HCT116 (cell line): ENCODE measurements at regions not wholly inside any gene's neighbourhood (a gene's known extent, or its start where the extent isn't known, plus 50 kb on each side); places are given as distances from the start of the nearest gene placed in this dataset.

Source experiments
- ATAC-seq: fragments of 200-7000 bp; cut with Tn5 transposase; 2 replicates; pipeline ENCODE4 v1.9.1; 2020; ENCODE audit warnings: mild to moderate bottlenecking, moderate library complexity
- BruUV-seq: library from RNA; stranded (reverse); fragments of 400-500 nt; replicated peaks from 2 replicates; lab custom pipeline; 2021; lab: Mats Ljungman, UMichigan
- CTCF ChIA-PET: fragments of 300-600 bp; sonication (Branson Sonifier 250); formaldehyde crosslinking; loops from one replicate; lab custom pipeline; 2021; ENCODE audit warnings: antibody characterized with exemption; lab: Charles Lee
- POLR2A ChIA-PET: fragments of 300-600, 350-600 bp; sonication (Branson Sonifier 250); formaldehyde crosslinking; loops from one replicate; lab custom pipeline; 2021; ENCODE audit warnings: antibody characterized with exemption; lab: Charles Lee
- RAD21 ChIA-PET, 2 experiments: fragments of 300-600 bp; sonication (Branson Sonifier 250); formaldehyde crosslinking; loops; one replicate each; lab custom pipeline; 2023; ENCODE audit warnings: low total read pairs in 2 of 2; ENCODE audit not compliant: uncharacterized antibody in 2 of 2, unreplicated experiment in 2 of 2, low non-redundant PET in 1 of 2; lab: Charles Lee
- DNase-seq: peaks from one replicate; pipeline ENCODE4 v3.0.0-alpha.2; 2010; ENCODE audit warnings: low read depth, low spot score
- H2AFZ ChIP-seq: fragments of 200-600 bp; shearing (Covaris generic), sonication (generic); 2 replicates; pipeline ENCODE4 v1.6.1; 2017; ENCODE audit warnings: low read depth, mixed run types, mixed read lengths, antibody characterized with exemption, low read length; ENCODE audit not compliant: poor library complexity, severe bottlenecking
- H3K27ac ChIP-seq: 2 replicates; pipeline ENCODE4 v1.5.1; 2012; ENCODE audit warnings: low read depth, low read length
- H3K27me3 ChIP-seq: fragments of 200-600 bp; sonication (generic); 2 replicates; pipeline ENCODE4 v1.6.1; 2016; ENCODE audit warnings: mixed run types, low read length, mixed read lengths; ENCODE audit not compliant: insufficient read depth
- H3K36me3 ChIP-seq, 2 experiments: fragments of 200-500 bp in 1 of 2; fragments of 200-600 bp in 1 of 2; sonication (Bioruptor generic) in 1 of 2; sonication (generic) in 1 of 2; 2 replicates each; pipeline versions ENCODE4 v1.5.1 to v1.6.1; 2014 to 2016; ENCODE audit warnings: low read length in 2 of 2, inconsistent platforms in 1 of 2, mixed read lengths in 1 of 2, mixed run types in 1 of 2; ENCODE audit not compliant: insufficient read depth in 2 of 2, control insufficient read depth in 1 of 2
- H3K4me1 ChIP-seq, 2 experiments: fragments of 200-600 bp in 1 of 2; sonication (generic) in 1 of 2; 2 replicates each; pipeline versions ENCODE4 v1.5.1 to v1.6.1; 2012 to 2017; ENCODE audit warnings: low read length in 2 of 2, inconsistent platforms in 1 of 2, mild to moderate bottlenecking in 1 of 2, mixed read lengths in 1 of 2, mixed run types in 1 of 2, moderate library complexity in 1 of 2; ENCODE audit not compliant: insufficient read depth in 2 of 2, control insufficient read depth in 1 of 2
- H3K4me2 ChIP-seq: fragments of 200-600 bp; sonication (generic); 2 replicates; pipeline ENCODE4 v1.6.1; 2017; ENCODE audit warnings: mixed run types, low read length, mixed read lengths
- H3K4me3 ChIP-seq, 2 experiments: fragments of 200-600 bp in 1 of 2; sonication (generic) in 1 of 2; replicated peaks in 1 of 2; 2 replicates each; pipeline ENCODE4 v1.5.1; 2011 to 2016; ENCODE audit warnings: low read length in 2 of 2, control low read depth in 1 of 2, low read depth in 1 of 2, mild to moderate bottlenecking in 1 of 2, mixed read lengths in 1 of 2, mixed run types in 1 of 2
- H3K79me2 ChIP-seq: fragments of 200-600 bp; sonication (generic); 2 replicates; pipeline ENCODE4 v1.6.1; 2017; ENCODE audit warnings: mild to moderate bottlenecking, mixed run types, low read length, moderate library complexity, mixed read lengths; ENCODE audit not compliant: insufficient read depth
- H3K9ac ChIP-seq: fragments of 200-600 bp; sonication (generic); 2 replicates; pipeline ENCODE4 v1.6.1; 2016; ENCODE audit warnings: low read length, mixed read lengths
- H3K9me2 ChIP-seq: fragments of 200-600 bp; sonication (generic), shearing (Covaris generic); 2 replicates; pipeline ENCODE4 v1.6.1; 2017; ENCODE audit warnings: mixed run types, mild to moderate bottlenecking, moderate library complexity; ENCODE audit not compliant: insufficient read depth
- H3K9me3 ChIP-seq, 2 experiments: fragments of 200-500 bp in 1 of 2; fragments of 200-600 bp in 1 of 2; sonication (Bioruptor generic) in 1 of 2; sonication (generic) in 1 of 2; 2 replicates each; pipeline ENCODE4 v1.6.1; 2014 to 2017; ENCODE audit warnings: low read length in 2 of 2, mixed read lengths in 2 of 2, inconsistent platforms in 1 of 2, low read depth in 1 of 2, mild to moderate bottlenecking in 1 of 2, mixed run types in 1 of 2, moderate library complexity in 1 of 2; ENCODE audit not compliant: control insufficient read depth in 1 of 2, insufficient read depth in 1 of 2
- H4K20me1 ChIP-seq: fragments of 200-600 bp; sonication (generic), shearing (Covaris generic); 2 replicates; pipeline ENCODE4 v1.6.1; 2017; ENCODE audit warnings: mixed run types, mild to moderate bottlenecking, moderate library complexity; ENCODE audit not compliant: insufficient read depth
- CBX3 ChIP-seq: IDR thresholded peaks from 2 replicates; pipeline ENCODE4 v1.6.1; 2012; ENCODE audit warnings: low read depth
- EGR1 ChIP-seq: IDR thresholded peaks from 2 replicates; pipeline ENCODE4 v1.6.1; 2012; ENCODE audit warnings: low read depth
- ELF1 ChIP-seq: IDR thresholded peaks from 2 replicates; pipeline ENCODE4 v1.6.1; 2012; ENCODE audit warnings: low read depth, borderline replicate concordance
- EZH2 ChIP-seq: fragments of 200-600 bp; sonication (generic); IDR thresholded peaks from 2 replicates; pipeline ENCODE4 v1.6.1; 2017; ENCODE audit warnings: antibody characterized with exemption, mixed run types
- EZH2phosphoT487 ChIP-seq: fragments of 200-600 bp; IDR thresholded peaks from 2 replicates; pipeline ENCODE4 v1.6.1; 2018; ENCODE audit warnings: antibody characterized with exemption, borderline replicate concordance
- FOSL1 ChIP-seq: IDR thresholded peaks from 2 replicates; pipeline ENCODE4 v1.6.1; 2012; ENCODE audit warnings: low read depth
- JUND ChIP-seq: IDR thresholded peaks from 2 replicates; pipeline ENCODE4 v1.6.1; 2012
- POLR2A ChIP-seq: IDR thresholded peaks from 2 replicates; pipeline ENCODE4 v1.7.0; 2011; ENCODE audit warnings: borderline replicate concordance; ENCODE audit not compliant: insufficient read depth, insufficient read length; ENCODE audit errors: extremely low read depth
- RAD21 ChIP-seq: IDR thresholded peaks from 2 replicates; pipeline ENCODE4 v1.6.1; 2012; ENCODE audit warnings: low read depth, mild to moderate bottlenecking
- SIN3A ChIP-seq: IDR thresholded peaks from 2 replicates; pipeline ENCODE4 v1.6.1; 2012; ENCODE audit warnings: low read depth
- SP1 ChIP-seq: IDR thresholded peaks from 2 replicates; pipeline ENCODE4 v1.6.1; 2012; ENCODE audit warnings: low read depth
- SRF ChIP-seq: IDR thresholded peaks from 2 replicates; pipeline ENCODE4 v1.6.1; 2012; ENCODE audit warnings: low read depth
- TCF7L2 ChIP-seq: IDR thresholded peaks from 2 replicates; pipeline ENCODE4 v1.7.0; 2011; ENCODE audit warnings: borderline replicate concordance, inconsistent platforms; ENCODE audit not compliant: insufficient read depth, insufficient read length; ENCODE audit errors: extremely low read depth
- YY1 ChIP-seq: IDR thresholded peaks from 2 replicates; pipeline ENCODE4 v1.6.1; 2011; ENCODE audit warnings: low read length, low read depth, moderate library complexity, mild to moderate bottlenecking; ENCODE audit not compliant: insufficient replicate concordance; ENCODE audit errors: extremely low read depth
- ZFX ChIP-seq: fragments of 450-650 bp; IDR thresholded peaks from 2 replicates; pipeline ENCODE4 v1.6.1; 2017
- ZNF274 ChIP-seq: fragments of 200-500 bp; sonication (Bioruptor generic); IDR thresholded peaks from 2 replicates; pipeline ENCODE4 v1.6.1; 2014; ENCODE audit warnings: mild to moderate bottlenecking, low read depth, low read length, inconsistent platforms
- intact Hi-C: fragments of 100-400 bp; cut with micrococcal nuclease; formaldehyde crosslinking; loops from 2 replicates; pipeline ENCODE4 v1.10.0; 2022
- TF ChIP-seq, protein P1 (sequence below): IDR thresholded peaks from 2 replicates; pipeline ENCODE4 v1.6.1; 2011; ENCODE audit warnings: mild to moderate bottlenecking, low read length, moderate library complexity; ENCODE audit not compliant: insufficient replicate concordance; ENCODE audit errors: extremely low read depth
- TF ChIP-seq, protein P2 (sequence below), 3 experiments: fragments of 200-600 bp in 1 of 3; sonication (generic) in 1 of 3; IDR thresholded peaks in 2 of 3; conservative IDR thresholded peaks in 1 of 3; 2 replicates each; pipeline ENCODE4 v1.5.1; 2012 to 2017; ENCODE audit warnings: low read depth in 2 of 3, low read length in 2 of 3, antibody characterized with exemption in 1 of 3, borderline replicate concordance in 1 of 3, control low read depth in 1 of 3, mild to moderate bottlenecking in 1 of 3, mixed read lengths in 1 of 3, mixed run types in 1 of 3, moderate library complexity in 1 of 3; ENCODE audit not compliant: insufficient read depth in 1 of 3
- TF ChIP-seq, protein P3 (sequence below): IDR thresholded peaks from 2 replicates; pipeline ENCODE4 v1.6.1; 2012; ENCODE audit warnings: low read depth
- TF ChIP-seq, protein P4 (sequence below): IDR thresholded peaks from 2 replicates; pipeline ENCODE4 v1.6.1; 2012

DNA sequence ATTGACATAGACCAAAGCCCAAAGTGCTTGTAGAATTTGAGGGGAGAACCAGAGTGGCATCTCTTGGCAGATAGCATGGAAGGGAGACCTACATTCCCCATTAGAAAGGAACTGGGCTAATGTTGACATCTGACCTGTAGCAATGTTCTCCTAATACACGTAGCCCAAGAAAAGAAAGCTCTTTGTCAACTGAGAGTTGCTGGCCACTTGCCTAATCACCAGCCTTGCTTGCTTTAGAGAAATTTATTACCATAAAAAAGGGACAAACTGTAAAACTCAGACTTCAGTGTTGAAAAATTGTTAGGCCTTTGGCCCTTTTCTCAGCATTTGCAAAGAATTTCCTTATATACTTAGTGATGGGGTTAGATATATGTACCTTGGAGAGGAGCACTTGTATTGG, 777.5 kb downstream of the MAFB start:
- Histone ChIP-seq H3K36me3 (no peaks in the 10 kb centered on the region), H3K27ac (no peak overlapping the region), H3K79me2 (no peaks in the 10 kb centered on the region), H3K9me3 (peaks cover 0 to 11% of the 10 kb centered on the region in 2 experiments; a peak in 2 of 4 replicates), H2AFZ (no peak overlapping the region), H3K4me1 (no peaks in the 10 kb centered on the region), H3K27me3 (no peaks in the 10 kb centered on the region), H3K9me2 (no peaks in the 10 kb centered on the region), H3K9ac (no peak overlapping the region), H3K4me3 (no peak overlapping the region), H4K20me1 (no peaks in the 10 kb centered on the region), H3K4me2 (no peak overlapping the region)
- ChIA-PET RAD21 (no interaction called here), POLR2A (no interaction called here), CTCF (no interaction called here)
- intact Hi-C loops = no loop called here
- DNase-seq = no peak
- no TSS peak for BruUV-seq
- no peak for TF ChIP-seq ZFX
- TF ChIP-seq, protein P1, sequence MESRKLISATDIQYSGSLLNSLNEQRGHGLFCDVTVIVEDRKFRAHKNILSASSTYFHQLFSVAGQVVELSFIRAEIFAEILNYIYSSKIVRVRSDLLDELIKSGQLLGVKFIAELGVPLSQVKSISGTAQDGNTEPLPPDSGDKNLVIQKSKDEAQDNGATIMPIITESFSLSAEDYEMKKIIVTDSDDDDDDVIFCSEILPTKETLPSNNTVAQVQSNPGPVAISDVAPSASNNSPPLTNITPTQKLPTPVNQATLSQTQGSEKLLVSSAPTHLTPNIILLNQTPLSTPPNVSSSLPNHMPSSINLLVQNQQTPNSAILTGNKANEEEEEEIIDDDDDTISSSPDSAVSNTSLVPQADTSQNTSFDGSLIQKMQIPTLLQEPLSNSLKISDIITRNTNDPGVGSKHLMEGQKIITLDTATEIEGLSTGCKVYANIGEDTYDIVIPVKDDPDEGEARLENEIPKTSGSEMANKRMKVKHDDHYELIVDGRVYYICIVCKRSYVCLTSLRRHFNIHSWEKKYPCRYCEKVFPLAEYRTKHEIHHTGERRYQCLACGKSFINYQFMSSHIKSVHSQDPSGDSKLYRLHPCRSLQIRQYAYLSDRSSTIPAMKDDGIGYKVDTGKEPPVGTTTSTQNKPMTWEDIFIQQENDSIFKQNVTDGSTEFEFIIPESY = no peak
- no peak for TF ChIP-seq SP1
- no peak for TF ChIP-seq YY1
- TF ChIP-seq, protein P2, sequence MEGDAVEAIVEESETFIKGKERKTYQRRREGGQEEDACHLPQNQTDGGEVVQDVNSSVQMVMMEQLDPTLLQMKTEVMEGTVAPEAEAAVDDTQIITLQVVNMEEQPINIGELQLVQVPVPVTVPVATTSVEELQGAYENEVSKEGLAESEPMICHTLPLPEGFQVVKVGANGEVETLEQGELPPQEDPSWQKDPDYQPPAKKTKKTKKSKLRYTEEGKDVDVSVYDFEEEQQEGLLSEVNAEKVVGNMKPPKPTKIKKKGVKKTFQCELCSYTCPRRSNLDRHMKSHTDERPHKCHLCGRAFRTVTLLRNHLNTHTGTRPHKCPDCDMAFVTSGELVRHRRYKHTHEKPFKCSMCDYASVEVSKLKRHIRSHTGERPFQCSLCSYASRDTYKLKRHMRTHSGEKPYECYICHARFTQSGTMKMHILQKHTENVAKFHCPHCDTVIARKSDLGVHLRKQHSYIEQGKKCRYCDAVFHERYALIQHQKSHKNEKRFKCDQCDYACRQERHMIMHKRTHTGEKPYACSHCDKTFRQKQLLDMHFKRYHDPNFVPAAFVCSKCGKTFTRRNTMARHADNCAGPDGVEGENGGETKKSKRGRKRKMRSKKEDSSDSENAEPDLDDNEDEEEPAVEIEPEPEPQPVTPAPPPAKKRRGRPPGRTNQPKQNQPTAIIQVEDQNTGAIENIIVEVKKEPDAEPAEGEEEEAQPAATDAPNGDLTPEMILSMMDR (IDR thresholded peaks at IDR 0.05 in 2 of 3, conservative IDR thresholded peaks at IDR 0.05 in 1 of 3; ENCODE audit: borderline replicate concordance in 1 of 3, insufficient read depth in 1 of 3, low read depth in 2 of 3, low read length in 2 of 3) = no peak
- no peak for TF ChIP-seq TCF7L2
- no peak for TF ChIP-seq ZNF274
- TF ChIP-seq SRF = no peak
- TF ChIP-seq SIN3A = no peak
- no peak for TF ChIP-seq JUND
- TF ChIP-seq EZH2 = no peak
- TF ChIP-seq FOSL1 = no peak
- TF ChIP-seq EGR1 = no peak
- TF ChIP-seq, protein P3, sequence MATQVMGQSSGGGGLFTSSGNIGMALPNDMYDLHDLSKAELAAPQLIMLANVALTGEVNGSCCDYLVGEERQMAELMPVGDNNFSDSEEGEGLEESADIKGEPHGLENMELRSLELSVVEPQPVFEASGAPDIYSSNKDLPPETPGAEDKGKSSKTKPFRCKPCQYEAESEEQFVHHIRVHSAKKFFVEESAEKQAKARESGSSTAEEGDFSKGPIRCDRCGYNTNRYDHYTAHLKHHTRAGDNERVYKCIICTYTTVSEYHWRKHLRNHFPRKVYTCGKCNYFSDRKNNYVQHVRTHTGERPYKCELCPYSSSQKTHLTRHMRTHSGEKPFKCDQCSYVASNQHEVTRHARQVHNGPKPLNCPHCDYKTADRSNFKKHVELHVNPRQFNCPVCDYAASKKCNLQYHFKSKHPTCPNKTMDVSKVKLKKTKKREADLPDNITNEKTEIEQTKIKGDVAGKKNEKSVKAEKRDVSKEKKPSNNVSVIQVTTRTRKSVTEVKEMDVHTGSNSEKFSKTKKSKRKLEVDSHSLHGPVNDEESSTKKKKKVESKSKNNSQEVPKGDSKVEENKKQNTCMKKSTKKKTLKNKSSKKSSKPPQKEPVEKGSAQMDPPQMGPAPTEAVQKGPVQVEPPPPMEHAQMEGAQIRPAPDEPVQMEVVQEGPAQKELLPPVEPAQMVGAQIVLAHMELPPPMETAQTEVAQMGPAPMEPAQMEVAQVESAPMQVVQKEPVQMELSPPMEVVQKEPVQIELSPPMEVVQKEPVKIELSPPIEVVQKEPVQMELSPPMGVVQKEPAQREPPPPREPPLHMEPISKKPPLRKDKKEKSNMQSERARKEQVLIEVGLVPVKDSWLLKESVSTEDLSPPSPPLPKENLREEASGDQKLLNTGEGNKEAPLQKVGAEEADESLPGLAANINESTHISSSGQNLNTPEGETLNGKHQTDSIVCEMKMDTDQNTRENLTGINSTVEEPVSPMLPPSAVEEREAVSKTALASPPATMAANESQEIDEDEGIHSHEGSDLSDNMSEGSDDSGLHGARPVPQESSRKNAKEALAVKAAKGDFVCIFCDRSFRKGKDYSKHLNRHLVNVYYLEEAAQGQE = no peak
- no peak for TF ChIP-seq ELF1
- TF ChIP-seq RAD21 = no peak
- no peak for TF ChIP-seq CBX3
- no peak for TF ChIP-seq EZH2phosphoT487
- no peak for TF ChIP-seq POLR2A
- TF ChIP-seq, protein P4, sequence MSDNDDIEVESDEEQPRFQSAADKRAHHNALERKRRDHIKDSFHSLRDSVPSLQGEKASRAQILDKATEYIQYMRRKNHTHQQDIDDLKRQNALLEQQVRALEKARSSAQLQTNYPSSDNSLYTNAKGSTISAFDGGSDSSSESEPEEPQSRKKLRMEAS = no peak
- ATAC-seq = no peak
